Thyroid gland (tissue), 4 donors: ENCODE measurements at regions not wholly inside any gene's neighbourhood (a gene's known extent, or its start where the extent isn't known, plus 50 kb on each side); places are given as distances from the start of the nearest gene placed in this dataset.

Experiments
- CTCF ChIP-seq, 6 experiments: fragments of 200-600 bp in 3 of 6; fragments of 450-650 bp in 3 of 6; sonication (generic) in 3 of 6; IDR thresholded peaks; one replicate each; pipeline ENCODE4 v1.5.1; 2016 to 2019; ENCODE audit warnings: antibody characterized with exemption in 6 of 6, mild to moderate bottlenecking in 2 of 6, inconsistent platforms in 1 of 6, moderate library complexity in 1 of 6
- POLR2A ChIP-seq, 2 donors: fragments of 450-650 bp; IDR thresholded peaks; one replicate each; pipeline ENCODE4 v1.6.1; 2017; ENCODE audit warnings: antibody characterized with exemption in 2 of 2, mild to moderate bottlenecking in 2 of 2, moderate library complexity in 1 of 2

- TF ChIP-seq POLR2A (IDR thresholded peaks at IDR 0.05) = no peak
- no peak for TF ChIP-seq CTCF (IDR thresholded peaks at IDR 0.05)
Observed at GRCh38 chr11:116243991-116244390, 528.8 kb downstream of the BUD13 start.
